HG03442 (cell line): ENCODE measurements at regions not wholly inside any gene's neighbourhood (a gene's known extent, or its start where the extent isn't known, plus 50 kb on each side); places are given as distances from the start of the nearest gene placed in this dataset.
A peak's percentile ranks its signal among the peaks of the same experiment; 100 is the strongest.
"Not testable (repeated sequence)": the region's sequence is repeated elsewhere in the genome, so short reads cannot be mapped to it uniquely, and the experiment has no call there.

Experiments used
- ATAC-seq: cut with Tn5 transposase; IDR thresholded peaks from one replicate; pipeline ENCODE4 v1.9.1; 2021; ENCODE audit warnings: mild to moderate bottlenecking, moderate library complexity; ENCODE audit not compliant: unreplicated experiment

- no peak for ATAC-seq
Observed at GRCh38 chr2:186947516-186947915, 98.5 kb upstream of the ZSWIM2 start.

- no peak for ATAC-seq
Observed at GRCh38 chr2:186946896-186947467, 98.0 kb upstream of the ZSWIM2 start.

GRCh38 chr2:186941853-186942252 is 92.9 kb upstream of the ZSWIM2 start:
- no peak for ATAC-seq

GRCh38 chr2:186940463-186940862 is 91.5 kb upstream of the ZSWIM2 start:
- no peak for ATAC-seq

- no peak for ATAC-seq
Observed at GRCh38 chr2:186934420-186934819, 85.5 kb upstream of the ZSWIM2 start.

GRCh38 chr2:186927867-186928191 is 78.9 kb upstream of the ZSWIM2 start:
- no peak for ATAC-seq

- ATAC-seq = no peak
Observed at GRCh38 chr2:186927185-186927866, 78.4 kb upstream of the ZSWIM2 start.

GRCh38 chr2:186925514-186925913 is 76.5 kb upstream of the ZSWIM2 start:
- no peak for ATAC-seq

GRCh38 chr2:186922316-186922715 is 73.3 kb upstream of the ZSWIM2 start:
- not testable (repeated sequence) for ATAC-seq

- no peak for ATAC-seq
Observed at GRCh38 chr2:186919296-186919695, 70.3 kb upstream of the ZSWIM2 start.

GRCh38 chr2:186918495-186918894 is 69.5 kb upstream of the ZSWIM2 start:
- ATAC-seq = no peak

GRCh38 chr2:186917866-186918265 is 68.9 kb upstream of the ZSWIM2 start:
- ATAC-seq = no peak

GRCh38 chr2:186913870-186914269 is 64.9 kb upstream of the ZSWIM2 start:
- ATAC-seq = peak; percentile 96

GRCh38 chr2:186912979-186913378 is 64.0 kb upstream of the ZSWIM2 start:
- ATAC-seq = no peak

GRCh38 chr2:186911551-186912085 is 62.6 kb upstream of the ZSWIM2 start:
- ATAC-seq = no peak

- ATAC-seq = no peak
Observed at GRCh38 chr2:186910996-186911395, 62.0 kb upstream of the ZSWIM2 start.

- no peak for ATAC-seq
Observed at GRCh38 chr2:186909095-186909494, 60.1 kb upstream of the ZSWIM2 start.

GRCh38 chr2:186907897-186908296 is 58.9 kb upstream of the ZSWIM2 start:
- no peak for ATAC-seq

GRCh38 chr2:186903216-186903615 is 54.2 kb upstream of the ZSWIM2 start:
- no peak for ATAC-seq
